ENCODE measurements at regions not wholly inside any gene's neighbourhood (a gene's known extent, or its start where the extent isn't known, plus 50 kb on each side); places are given as distances from the start of the nearest gene placed in this dataset.

- DNase-seq (ENCODE audit: low read depth in 2 of 3, low spot score in 2 of 3), result no peak
Observed at GRCh38 chr11:45523760-45524159, 141.7 kb downstream of the CHST1 start.

- peak in 2 of 3 donors; percentile 1 to 29 for DNase-seq (ENCODE audit: low read depth in 2 of 3, low spot score in 2 of 3)
Observed at GRCh38 chr11:45518833-45519535, 146.4 kb downstream of the CHST1 start.

GRCh38 chr11:45518141-45518832 lies 147.1 kb downstream of the CHST1 start:
- no peak for DNase-seq (ENCODE audit: low read depth in 2 of 3, low spot score in 2 of 3)

GRCh38 chr11:45517171-45517770 lies 148.2 kb downstream of the CHST1 start:
- no peak for DNase-seq (ENCODE audit: low read depth in 2 of 3, low spot score in 2 of 3)

GRCh38 chr11:45513821-45514340 lies 151.5 kb downstream of the CHST1 start:
- DNase-seq (ENCODE audit: low read depth in 2 of 3, low spot score in 2 of 3), result no peak

- no peak for DNase-seq (ENCODE audit: low read depth in 2 of 3, low spot score in 2 of 3)
Observed at GRCh38 chr11:45512471-45513148, 152.8 kb downstream of the CHST1 start.

- DNase-seq (ENCODE audit: low read depth in 2 of 3, low spot score in 2 of 3), result no peak
Observed at GRCh38 chr11:45511566-45511965, 153.9 kb downstream of the CHST1 start.

GRCh38 chr11:45507916-45508315 lies 157.5 kb downstream of the CHST1 start:
- no peak for DNase-seq (ENCODE audit: low read depth in 2 of 3, low spot score in 2 of 3)

- DNase-seq (ENCODE audit: low read depth in 2 of 3, low spot score in 2 of 3), result no peak
Observed at GRCh38 chr11:45503311-45503710, 162.1 kb downstream of the CHST1 start.

- no peak for DNase-seq (ENCODE audit: low read depth in 2 of 3, low spot score in 2 of 3)
Observed at GRCh38 chr11:45502226-45502545, 163.2 kb downstream of the CHST1 start.

- no peak for DNase-seq (ENCODE audit: low read depth in 2 of 3, low spot score in 2 of 3)
Observed at GRCh38 chr11:45501392-45502225, 163.8 kb downstream of the CHST1 start.

- DNase-seq (ENCODE audit: low read depth in 2 of 3, low spot score in 2 of 3), result no peak
Observed at GRCh38 chr11:45500451-45500850, 165.0 kb downstream of the CHST1 start.

GRCh38 chr11:45494738-45495137 lies 170.7 kb downstream of the CHST1 start:
- no peak for DNase-seq (ENCODE audit: low read depth in 2 of 3, low spot score in 2 of 3)

- no peak for DNase-seq (ENCODE audit: low read depth in 2 of 3, low spot score in 2 of 3)
Observed at GRCh38 chr11:45489281-45489905, 176.0 kb downstream of the CHST1 start.

- DNase-seq (ENCODE audit: low read depth in 2 of 3, low spot score in 2 of 3), result no peak
Observed at GRCh38 chr11:45486461-45486860, 179.0 kb downstream of the CHST1 start.

GRCh38 chr11:45485070-45485707 lies 180.2 kb downstream of the CHST1 start:
- no peak for DNase-seq (ENCODE audit: low read depth in 2 of 3, low spot score in 2 of 3)

- no peak for DNase-seq (ENCODE audit: low read depth in 2 of 3, low spot score in 2 of 3)
Observed at GRCh38 chr11:45484326-45484883, 181.0 kb downstream of the CHST1 start.

GRCh38 chr11:45483416-45483815 lies 182.0 kb downstream of the CHST1 start:
- no peak for DNase-seq (ENCODE audit: low read depth in 2 of 3, low spot score in 2 of 3)

- DNase-seq (ENCODE audit: low read depth in 2 of 3, low spot score in 2 of 3), result no peak
Observed at GRCh38 chr11:45482331-45482730, 183.1 kb downstream of the CHST1 start.

Measured in hematopoietic multipotent progenitor cell (in vitro differentiated cells).